HL-60 (cell line): ENCODE measurements at regions not wholly inside any gene's neighbourhood (a gene's known extent, or its start where the extent isn't known, plus 50 kb on each side); places are given as distances from the start of the nearest gene placed in this dataset.
A peak's percentile ranks its signal among the peaks of the same experiment; 100 is the strongest.
"Not testable (repeated sequence)": the region's sequence is repeated elsewhere in the genome, so short reads cannot be mapped to it uniquely, and the experiment has no call there.

ENCODE experiments used
- DNase-seq, 2 experiments: peaks; one replicate each; pipeline ENCODE4 v3.0.0-alpha.2; 2010 to 2020; ENCODE audit warnings: low read depth in 1 of 2, low spot score in 1 of 2
- H3K27ac ChIP-seq: fragments of 250-450 bp; sonication (Bioruptor Pico); replicated peaks from 2 replicates; pipeline ENCODE4 v1.5.1; 2020; ENCODE audit warnings: mild to moderate bottlenecking, moderate library complexity
- H3K27me3 ChIP-seq: fragments of 250-450 bp; sonication (Bioruptor Pico); 2 replicates; pipeline ENCODE4 v1.5.1; 2021; ENCODE audit warnings: mild to moderate bottlenecking, moderate library complexity; ENCODE audit not compliant: insufficient read depth, poor library complexity, severe bottlenecking
- H3K4me3 ChIP-seq: replicated peaks from 2 replicates; pipeline ENCODE4 v1.5.1; 2011; ENCODE audit warnings: mild to moderate bottlenecking, control low read depth, low read length; ENCODE audit not compliant: insufficient read depth
- GABPA ChIP-seq: IDR thresholded peaks from 2 replicates; pipeline ENCODE4 v1.6.1; 2012; ENCODE audit warnings: low read depth
- POLR2AphosphoS5 ChIP-seq: IDR thresholded peaks from 2 replicates; pipeline ENCODE4 v1.6.1; 2012; ENCODE audit warnings: low read depth
- REST ChIP-seq: IDR thresholded peaks from 2 replicates; pipeline ENCODE4 v1.6.1; 2012; ENCODE audit warnings: low read depth; ENCODE audit not compliant: insufficient replicate concordance
- SPI1 ChIP-seq: IDR thresholded peaks from 2 replicates; pipeline ENCODE4 v1.6.1; 2012; ENCODE audit warnings: low read depth, mild to moderate bottlenecking, borderline replicate concordance
- TF ChIP-seq, protein P1 (sequence below): IDR thresholded peaks from one replicate; pipeline ENCODE4 v1.5.1; 2011; ENCODE audit warnings: low read length, control low read depth, inconsistent platforms; ENCODE audit not compliant: insufficient read depth

GRCh38 chr1:203559523-203559922 is 65.6 kb downstream of the OPTC start:
- no peak for DNase-seq
- TF ChIP-seq GABPA (no peak), POLR2AphosphoS5 (no peak), REST (no peak), SPI1 (no peak)
- TF ChIP-seq, protein P1, sequence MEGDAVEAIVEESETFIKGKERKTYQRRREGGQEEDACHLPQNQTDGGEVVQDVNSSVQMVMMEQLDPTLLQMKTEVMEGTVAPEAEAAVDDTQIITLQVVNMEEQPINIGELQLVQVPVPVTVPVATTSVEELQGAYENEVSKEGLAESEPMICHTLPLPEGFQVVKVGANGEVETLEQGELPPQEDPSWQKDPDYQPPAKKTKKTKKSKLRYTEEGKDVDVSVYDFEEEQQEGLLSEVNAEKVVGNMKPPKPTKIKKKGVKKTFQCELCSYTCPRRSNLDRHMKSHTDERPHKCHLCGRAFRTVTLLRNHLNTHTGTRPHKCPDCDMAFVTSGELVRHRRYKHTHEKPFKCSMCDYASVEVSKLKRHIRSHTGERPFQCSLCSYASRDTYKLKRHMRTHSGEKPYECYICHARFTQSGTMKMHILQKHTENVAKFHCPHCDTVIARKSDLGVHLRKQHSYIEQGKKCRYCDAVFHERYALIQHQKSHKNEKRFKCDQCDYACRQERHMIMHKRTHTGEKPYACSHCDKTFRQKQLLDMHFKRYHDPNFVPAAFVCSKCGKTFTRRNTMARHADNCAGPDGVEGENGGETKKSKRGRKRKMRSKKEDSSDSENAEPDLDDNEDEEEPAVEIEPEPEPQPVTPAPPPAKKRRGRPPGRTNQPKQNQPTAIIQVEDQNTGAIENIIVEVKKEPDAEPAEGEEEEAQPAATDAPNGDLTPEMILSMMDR: no peak
- Histone ChIP-seq H3K4me3 (no peak overlapping the region), H3K27ac (no peak overlapping the region), H3K27me3 (no peaks in the 10 kb centered on the region)

DNA sequence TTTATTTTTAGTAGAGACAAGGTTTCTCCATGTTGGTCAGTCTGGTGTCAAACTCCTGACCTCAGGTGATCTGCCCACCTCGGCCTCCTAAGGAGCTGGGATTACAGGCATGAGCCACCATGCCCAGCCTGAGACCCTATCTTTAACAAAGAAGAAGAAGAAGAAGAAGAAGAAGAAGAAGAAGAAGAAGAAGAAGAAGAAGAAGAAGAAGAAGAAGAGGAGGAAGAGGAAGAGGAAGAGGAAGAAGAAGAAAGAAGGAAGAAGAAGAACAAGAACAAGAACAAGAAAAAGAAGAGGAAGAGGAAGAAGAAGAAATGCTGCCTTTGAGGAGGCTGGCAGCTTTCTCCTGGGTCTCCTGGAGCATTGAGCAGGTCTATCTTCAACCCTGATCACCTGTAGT is 64.9 kb upstream of the ATP2B4 start:
- peak; percentile 13; the same call in 1 of the 2 replicates for TF ChIP-seq SPI1
- not testable (repeated sequence) for H3K4me3 ChIP-seq, DNase-seq, H3K27ac ChIP-seq, H3K27me3 ChIP-seq

DNA sequence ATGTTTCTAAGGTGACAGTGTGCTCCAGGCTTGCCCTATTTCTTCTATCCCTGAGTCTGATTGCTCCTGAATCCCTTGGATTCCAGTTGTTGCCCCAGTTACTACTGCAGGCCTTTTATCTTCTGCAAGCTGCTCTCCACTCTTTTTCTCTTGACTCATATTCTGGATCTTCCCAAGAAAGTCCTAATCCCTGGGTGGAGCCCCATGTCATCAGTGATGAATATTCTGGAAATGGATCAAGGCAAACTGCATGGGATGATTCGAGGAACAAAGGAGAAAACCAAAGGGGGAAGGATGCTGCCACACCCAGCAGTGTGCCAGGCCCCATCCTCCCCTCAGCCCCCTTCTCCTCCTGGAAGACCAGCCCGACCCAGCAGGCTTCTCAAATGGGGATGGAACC is 63.3 kb upstream of the ATP2B4 start:
- DNase-seq: no peak
- H3K4me3 ChIP-seq: no peak overlapping the region
- H3K27ac ChIP-seq: no peak overlapping the region
- no peaks in the 10 kb centered on the region for H3K27me3 ChIP-seq
- TF ChIP-seq SPI1 (no peak), REST (no peak), GABPA (no peak)
- TF ChIP-seq, protein P1: no peak

- no peak overlapping the region for H3K4me3 ChIP-seq
- no peak for DNase-seq
- TF ChIP-seq GABPA (no peak), REST (no peak), SPI1 (no peak), POLR2AphosphoS5 (no peak)
- TF ChIP-seq, protein P1: no peak
- H3K27me3 ChIP-seq: no peaks in the 10 kb centered on the region
- no peak overlapping the region for H3K27ac ChIP-seq
These were observed 62.6 kb upstream of the ATP2B4 start for GRCh38 chr1:203564024-203564423.
